ENCODE measurements at regions not wholly inside any gene's neighbourhood (a gene's known extent, or its start where the extent isn't known, plus 50 kb on each side); places are given as distances from the start of the nearest gene placed in this dataset. TPM values are rescaled to one million over a fixed set of nuclear protein-coding genes. Genes with fewer than 3 reads are reported as not detected.

Small RNA genes in the stretch of these regions (microRNA-seq; reads per million reads assigned to microRNA genes)
- gene MIR663B = not detected

Measured in HL-60 (cell line).